Neural cell (in vitro differentiated cells): ENCODE measurements at regions not wholly inside any gene's neighbourhood (a gene's known extent, or its start where the extent isn't known, plus 50 kb on each side); places are given as distances from the start of the nearest gene placed in this dataset.

ENCODE experiments used
- H2AFZ ChIP-seq: fragments of 200-600, 300-800 bp; sonication (generic), shearing (Covaris generic); 2 replicates; pipeline ENCODE4 v1.6.0; 2014; ENCODE audit warnings: low read depth, mild to moderate bottlenecking, antibody characterized with exemption, low read length, moderate library complexity
- H3F3A ChIP-seq: fragments of 200-600 bp; shearing (Covaris generic); 2 replicates; pipeline ENCODE4 v1.6.1; 2016; ENCODE audit warnings: mild to moderate bottlenecking, moderate library complexity, mixed read lengths, antibody characterized with exemption, low read length; ENCODE audit not compliant: insufficient read depth, poor library complexity, severe bottlenecking
- H3K27ac ChIP-seq: fragments of 200-600, 300-800 bp; sonication (generic), shearing (Covaris generic); 2 replicates; pipeline ENCODE4 v1.5.1; 2014; ENCODE audit warnings: mild to moderate bottlenecking, low read length, moderate library complexity
- H3K27me3 ChIP-seq: fragments of 300-800, 200-600 bp; sonication (generic), shearing (Covaris generic); 2 replicates; pipeline ENCODE4 v1.6.0; 2014; ENCODE audit warnings: mild to moderate bottlenecking, low read depth, low read length, moderate library complexity; ENCODE audit not compliant: insufficient read depth
- H3K36me3 ChIP-seq: fragments of 300-800, 200-600 bp; sonication (generic), shearing (Covaris generic); 2 replicates; pipeline ENCODE4 v1.5.1; 2014; ENCODE audit warnings: mild to moderate bottlenecking, antibody characterized with exemption, low read length, moderate library complexity; ENCODE audit not compliant: insufficient read depth
- H3K4me2 ChIP-seq: fragments of 300-800, 200-600 bp; sonication (generic), shearing (Covaris generic); 2 replicates; pipeline ENCODE4 v1.6.0; 2014; ENCODE audit warnings: mild to moderate bottlenecking, low read length
- H3K4me3 ChIP-seq: fragments of 300-800, 200-600 bp; sonication (generic), shearing (Covaris generic); 2 replicates; pipeline ENCODE4 v1.5.1; 2014; ENCODE audit warnings: mild to moderate bottlenecking, low read length, moderate library complexity
- H3K79me2 ChIP-seq: fragments of 200-600 bp; shearing (Covaris generic); replicated peaks from 2 replicates; pipeline ENCODE4 v1.6.0; 2014; ENCODE audit warnings: mild to moderate bottlenecking, low read length, moderate library complexity; ENCODE audit not compliant: insufficient read depth
- H3K9ac ChIP-seq: fragments of 300-800, 200-600 bp; sonication (generic), shearing (Covaris generic); 2 replicates; pipeline ENCODE4 v1.6.1; 2016; ENCODE audit warnings: mild to moderate bottlenecking, low read length, mixed read lengths
- H3K9me2 ChIP-seq: fragments of 200-600 bp; shearing (Covaris generic); 2 replicates; pipeline ENCODE4 v1.6.1; 2016; ENCODE audit warnings: mild to moderate bottlenecking, low read length, mixed read lengths; ENCODE audit not compliant: insufficient read depth
- H3K9me3 ChIP-seq: fragments of 200-600, 300-800 bp; sonication (generic), shearing (Covaris generic); 2 replicates; pipeline ENCODE4 v1.6.1; 2016; ENCODE audit warnings: mild to moderate bottlenecking, mixed run types, low read length, moderate library complexity, mixed read lengths
- H4K20me1 ChIP-seq: fragments of 200-600 bp; shearing (Covaris generic); 2 replicates; pipeline ENCODE4 v1.6.1; 2016; ENCODE audit warnings: mild to moderate bottlenecking, mixed run types; ENCODE audit not compliant: insufficient read depth
- CTCF ChIP-seq: fragments of 450-650 bp; IDR thresholded peaks from 2 replicates; pipeline ENCODE4 v1.5.1; 2014; ENCODE audit warnings: antibody characterized with exemption, mild to moderate bottlenecking, moderate library complexity; ENCODE audit not compliant: poor library complexity, severe bottlenecking
- EP300 ChIP-seq: fragments of 450-650 bp; conservative IDR thresholded peaks from 2 replicates; pipeline ENCODE4 v1.6.1; 2014; ENCODE audit warnings: antibody characterized with exemption, mild to moderate bottlenecking, moderate library complexity; ENCODE audit not compliant: poor library complexity, severe bottlenecking
- EZH2 ChIP-seq: fragments of 200-600, 300-800 bp; shearing (Covaris generic), sonication (generic); IDR thresholded peaks from 2 replicates; pipeline ENCODE4 v1.6.1; 2014; ENCODE audit warnings: antibody characterized with exemption, low read length, borderline replicate concordance, mild to moderate bottlenecking; ENCODE audit not compliant: insufficient read depth, poor library complexity, severe bottlenecking
- MXI1 ChIP-seq: fragments of 450-650 bp; conservative IDR thresholded peaks from 2 replicates; pipeline ENCODE4 v1.6.1; 2014; ENCODE audit warnings: antibody characterized with exemption, mild to moderate bottlenecking; ENCODE audit not compliant: poor library complexity, severe bottlenecking
- POLR2AphosphoS5 ChIP-seq: IDR thresholded peaks from 2 replicates; pipeline ENCODE4 v1.6.1; 2012
- RAD21 ChIP-seq: fragments of 450-650 bp; conservative IDR thresholded peaks from 2 replicates; pipeline ENCODE4 v1.6.1; 2014; ENCODE audit warnings: antibody characterized with exemption, mild to moderate bottlenecking, moderate library complexity
- REST ChIP-seq: IDR thresholded peaks from 2 replicates; pipeline ENCODE4 v1.6.1; 2012; ENCODE audit warnings: borderline replicate concordance
- SMC3 ChIP-seq: fragments of 450-650 bp; conservative IDR thresholded peaks from 2 replicates; pipeline ENCODE4 v1.6.1; 2014; ENCODE audit warnings: antibody characterized with exemption, mild to moderate bottlenecking, moderate library complexity; ENCODE audit not compliant: poor library complexity
- TAF1 ChIP-seq: IDR thresholded peaks from 2 replicates; pipeline ENCODE4 v1.6.1; 2012; ENCODE audit warnings: low read depth

GRCh38 chr13:62294244-62294643 is 878.6 kb upstream of the PCDH20 start:
- Histone ChIP-seq H3K27me3 (no peaks in the 10 kb centered on the region), H4K20me1 (no peaks in the 10 kb centered on the region), H3K4me3 (no peak overlapping the region), H3K4me2 (no peak overlapping the region), H3K9ac (no peak overlapping the region), H3K9me3 (no peaks in the 10 kb centered on the region), H2AFZ (no peak overlapping the region), H3K36me3 (no peaks in the 10 kb centered on the region), H3K79me2 (no peaks in the 10 kb centered on the region), H3F3A (no peaks in the 10 kb centered on the region), H3K27ac (no peak overlapping the region), H3K9me2 (no peaks in the 10 kb centered on the region)
- TF ChIP-seq CTCF: no peak
- no peak for TF ChIP-seq SMC3
- TF ChIP-seq POLR2AphosphoS5: no peak
- TF ChIP-seq RAD21: no peak
- no peak for TF ChIP-seq EZH2
- no peak for TF ChIP-seq MXI1
- no peak for TF ChIP-seq TAF1
- TF ChIP-seq EP300: no peak
- no peak for TF ChIP-seq REST

- no peaks in the 10 kb centered on the region for H3K9me2 ChIP-seq
- no peaks in the 10 kb centered on the region for H3K27me3 ChIP-seq
- H3K4me2 ChIP-seq: no peak overlapping the region
- no peak overlapping the region for H3K9ac ChIP-seq
- H3K4me3 ChIP-seq: no peak overlapping the region
- no peaks in the 10 kb centered on the region for H3K79me2 ChIP-seq
- no peak for TF ChIP-seq MXI1
- no peak for TF ChIP-seq TAF1
- no peak for TF ChIP-seq CTCF
- TF ChIP-seq RAD21: no peak
- no peak for TF ChIP-seq REST
- no peak for TF ChIP-seq POLR2AphosphoS5
- TF ChIP-seq EZH2: no peak
- TF ChIP-seq SMC3: no peak
- no peak for TF ChIP-seq EP300
- no peaks in the 10 kb centered on the region for H3F3A ChIP-seq
- H3K36me3 ChIP-seq: no peaks in the 10 kb centered on the region
- no peak overlapping the region for H2AFZ ChIP-seq
- H3K9me3 ChIP-seq: no peaks in the 10 kb centered on the region
- no peaks in the 10 kb centered on the region for H4K20me1 ChIP-seq
- H3K27ac ChIP-seq: no peak overlapping the region
These were observed 877.2 kb upstream of the PCDH20 start for GRCh38 chr13:62292714-62293480.
